ENCODE measurements at regions not wholly inside any gene's neighbourhood (a gene's known extent, or its start where the extent isn't known, plus 50 kb on each side); places are given as distances from the start of the nearest gene placed in this dataset.
A peak's percentile ranks its signal among the peaks of the same experiment; 100 is the strongest.

GRCh38 chr11:32288276-32288675, 147.1 kb downstream of the WT1 start:
- TF ChIP-seq, protein P1, sequence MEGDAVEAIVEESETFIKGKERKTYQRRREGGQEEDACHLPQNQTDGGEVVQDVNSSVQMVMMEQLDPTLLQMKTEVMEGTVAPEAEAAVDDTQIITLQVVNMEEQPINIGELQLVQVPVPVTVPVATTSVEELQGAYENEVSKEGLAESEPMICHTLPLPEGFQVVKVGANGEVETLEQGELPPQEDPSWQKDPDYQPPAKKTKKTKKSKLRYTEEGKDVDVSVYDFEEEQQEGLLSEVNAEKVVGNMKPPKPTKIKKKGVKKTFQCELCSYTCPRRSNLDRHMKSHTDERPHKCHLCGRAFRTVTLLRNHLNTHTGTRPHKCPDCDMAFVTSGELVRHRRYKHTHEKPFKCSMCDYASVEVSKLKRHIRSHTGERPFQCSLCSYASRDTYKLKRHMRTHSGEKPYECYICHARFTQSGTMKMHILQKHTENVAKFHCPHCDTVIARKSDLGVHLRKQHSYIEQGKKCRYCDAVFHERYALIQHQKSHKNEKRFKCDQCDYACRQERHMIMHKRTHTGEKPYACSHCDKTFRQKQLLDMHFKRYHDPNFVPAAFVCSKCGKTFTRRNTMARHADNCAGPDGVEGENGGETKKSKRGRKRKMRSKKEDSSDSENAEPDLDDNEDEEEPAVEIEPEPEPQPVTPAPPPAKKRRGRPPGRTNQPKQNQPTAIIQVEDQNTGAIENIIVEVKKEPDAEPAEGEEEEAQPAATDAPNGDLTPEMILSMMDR (IDR thresholded peaks at IDR 0.05; ENCODE audit: low read length), result peak; percentile 4; the same call in 1 of the 2 replicates
- TF ChIP-seq EZH2 (optimal IDR thresholded peaks at IDR 0.05; ENCODE audit: low read depth, low read length), result no peak

Measured in MM.1S (cell line).